Naive thymus-derived CD4-positive, alpha-beta T cell (primary cell): ENCODE measurements at regions not wholly inside any gene's neighbourhood (a gene's known extent, or its start where the extent isn't known, plus 50 kb on each side); places are given as distances from the start of the nearest gene placed in this dataset.

Source experiments
- ATAC-seq: fragments of 150-1000 bp; cut with Tn5 transposase; 2 replicates; pipeline ENCODE4 v1.10.0; 2021; ENCODE audit warnings: mild to moderate bottlenecking, moderate library complexity
- CTCF ChIA-PET: fragments of 350-600 bp; sonication (Branson Sonifier 250); formaldehyde crosslinking; loops from one replicate; lab custom pipeline; 2021; ENCODE audit warnings: antibody characterized with exemption; lab: Charles Lee
- POLR2A ChIA-PET: fragments of 350-600 bp; sonication (Branson Sonifier 250); formaldehyde crosslinking; loops from one replicate; lab custom pipeline; 2021; ENCODE audit warnings: antibody characterized with exemption, inconsistent platforms; lab: Charles Lee
- DNase-seq, 9 donors: peaks; one replicate each; pipeline versions ENCODE4 v3.0.0 to v3.0.0-alpha.2; 2020 to 2022; ENCODE audit warnings: mixed read lengths in 1 of 9
- H3K27ac ChIP-seq: one replicate; pipeline ENCODE4 v1.7.0; 2013; ENCODE audit warnings: mild to moderate bottlenecking, low read depth, low read length, moderate library complexity
- H3K27me3 ChIP-seq, 2 donors: one replicate each; pipeline ENCODE4 v1.7.0; 2013; ENCODE audit warnings: low read length in 2 of 2, mild to moderate bottlenecking in 2 of 2, moderate library complexity in 2 of 2; ENCODE audit not compliant: control insufficient read depth in 2 of 2, insufficient read depth in 2 of 2
- H3K36me3 ChIP-seq, 3 experiments: 1 replicate in 2 of 3; 2 replicates in 1 of 3; pipeline ENCODE4 v1.7.0; 2013; ENCODE audit warnings: low read length in 3 of 3, mild to moderate bottlenecking in 3 of 3, moderate library complexity in 1 of 3; ENCODE audit not compliant: insufficient read depth in 3 of 3, control insufficient read depth in 2 of 3
- H3K4me1 ChIP-seq, 2 donors: one replicate each; pipeline ENCODE4 v1.7.0; 2013; ENCODE audit warnings: low read length in 2 of 2, mild to moderate bottlenecking in 2 of 2, moderate library complexity in 1 of 2; ENCODE audit not compliant: control insufficient read depth in 2 of 2, insufficient read depth in 2 of 2
- H3K4me3 ChIP-seq: 2 replicates; pipeline ENCODE4 v1.7.0; 2013; ENCODE audit warnings: mild to moderate bottlenecking, low read length
- H3K9me3 ChIP-seq, 3 experiments: 1 replicate in 2 of 3; 2 replicates in 1 of 3; pipeline ENCODE4 v1.7.0; 2013; ENCODE audit warnings: low read length in 3 of 3; ENCODE audit not compliant: control insufficient read depth in 2 of 3
- H3K27ac Mint-ChIP-seq, 9 donors: one replicate each; pipeline ENCODE4 v1.8.0; 2020 to 2022; ENCODE audit warnings: mixed read lengths in 9 of 9, mild to moderate bottlenecking in 8 of 9, moderate library complexity in 5 of 9, inconsistent platforms in 2 of 9
- H3K27me3 Mint-ChIP-seq, 5 donors: one replicate each; pipeline ENCODE4 v1.8.0; 2021 to 2022; ENCODE audit warnings: mixed read lengths in 5 of 5, mild to moderate bottlenecking in 1 of 5
- H3K36me3 Mint-ChIP-seq, 5 donors: one replicate each; pipeline ENCODE4 v1.8.0; 2020 to 2022; ENCODE audit warnings: mixed read lengths in 5 of 5, mild to moderate bottlenecking in 3 of 5, inconsistent platforms in 1 of 5
- H3K4me1 Mint-ChIP-seq, 7 donors: one replicate each; pipeline ENCODE4 v1.8.0; 2020 to 2022; ENCODE audit warnings: mixed read lengths in 7 of 7, mild to moderate bottlenecking in 3 of 7, inconsistent platforms in 1 of 7
- H3K4me3 Mint-ChIP-seq, 10 donors: one replicate each; pipeline ENCODE4 v1.8.0; 2020 to 2022; ENCODE audit warnings: mild to moderate bottlenecking in 10 of 10, mixed read lengths in 10 of 10, moderate library complexity in 6 of 10, inconsistent platforms in 2 of 10
- H3K9me3 Mint-ChIP-seq, 11 donors: one replicate each; pipeline ENCODE4 v1.8.0; 2020 to 2022; ENCODE audit warnings: mixed read lengths in 11 of 11, mild to moderate bottlenecking in 4 of 11, inconsistent platforms in 1 of 11, moderate library complexity in 1 of 11
- intact Hi-C, 2 donors: fragments of 100-400 bp; cut with micrococcal nuclease; formaldehyde crosslinking; loops; one replicate each; pipeline ENCODE4 v1.15.1; 2023

DNA sequence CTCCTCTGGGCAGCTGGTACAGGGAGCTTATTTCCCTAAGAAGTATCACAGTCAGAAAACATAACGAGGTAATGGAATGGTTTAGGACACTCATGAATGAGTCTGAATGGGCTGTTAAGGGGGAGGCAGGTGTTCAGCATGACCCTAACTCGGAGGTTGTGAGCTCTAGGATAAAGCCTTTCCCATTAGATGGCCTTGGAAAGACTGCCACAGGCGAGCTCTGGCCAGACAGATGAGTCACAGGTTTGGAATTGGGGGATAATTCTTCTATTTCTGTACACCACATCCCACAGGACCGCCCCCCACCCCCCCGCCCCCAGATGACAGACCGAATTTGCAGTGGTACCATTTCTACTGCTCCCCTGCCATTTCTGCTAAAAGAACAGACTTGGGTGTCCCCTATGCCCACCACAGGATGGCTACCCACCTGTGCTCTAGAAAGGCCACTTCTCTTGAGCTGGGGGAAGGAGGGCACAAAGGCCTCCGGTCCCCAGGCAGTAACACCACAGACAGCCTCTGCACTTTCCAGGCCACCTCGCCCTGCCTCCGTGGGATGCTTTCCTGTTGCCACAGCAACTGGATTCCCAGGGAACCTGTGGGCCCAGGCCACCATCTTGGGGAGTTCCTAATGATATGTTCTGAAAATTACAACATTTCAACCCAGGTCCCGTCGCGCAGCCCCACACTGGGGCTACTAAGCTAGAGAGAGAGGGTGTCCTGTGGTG, 76.7 kb downstream of the TRIM29 start:
- CTCF ChIA-PET = no interaction called here
- peaks cover 0 to 34% (median 18%) of the 10 kb centered on the region in 5 donors for H3K27me3 Mint-ChIP-seq

GRCh38 chr11:120060512-120060911, 77.4 kb downstream of the TRIM29 start:
- Histone ChIP-seq H3K4me1 (no peaks in the 10 kb centered on the region), H3K27ac (no peak overlapping the region), H3K4me3 (no peak overlapping the region), H3K36me3 (no peaks in the 10 kb centered on the region), H3K9me3 (no peaks in the 10 kb centered on the region), H3K27me3 (no peaks in the 10 kb centered on the region)
- H3K36me3 Mint-ChIP-seq = no peaks in the 10 kb centered on the region
- ATAC-seq (no peak), DNase-seq (no peak)
- no peak overlapping the region for H3K27ac Mint-ChIP-seq
- ChIA-PET CTCF (no interaction called here), POLR2A (no interaction called here)
- intact Hi-C loops = no loop called here
- no peaks in the 10 kb centered on the region for H3K4me1 Mint-ChIP-seq
- peaks cover 0 to 35% (median 14%) of the 10 kb centered on the region in 5 donors for H3K27me3 Mint-ChIP-seq
- H3K4me3 Mint-ChIP-seq = no peak overlapping the region
- H3K9me3 Mint-ChIP-seq = peaks cover 0 to 1% (median 0%) of the 10 kb centered on the region in 11 donors

More for the DNA sequence above, 76.7 kb downstream of the TRIM29 start:
- H3K9me3 Mint-ChIP-seq = peaks cover 0 to 1% (median 0%) of the 10 kb centered on the region in 11 donors
- ATAC-seq = no peak
- Histone ChIP-seq H3K4me3 (no peak overlapping the region), H3K36me3 (no peaks in the 10 kb centered on the region), H3K4me1 (no peaks in the 10 kb centered on the region), H3K9me3 (no peaks in the 10 kb centered on the region), H3K27me3 (no peaks in the 10 kb centered on the region), H3K27ac (no peak overlapping the region)
- H3K4me1 Mint-ChIP-seq = no peaks in the 10 kb centered on the region
- DNase-seq = no peak
- H3K36me3 Mint-ChIP-seq = no peaks in the 10 kb centered on the region
- H3K4me3 Mint-ChIP-seq = no peak overlapping the region
- POLR2A ChIA-PET = no interaction called here
- intact Hi-C loops = no loop called here
- H3K27ac Mint-ChIP-seq = no peak overlapping the region

GRCh38 chr11:120058931-120059330, 79.0 kb downstream of the TRIM29 start:
- ATAC-seq = no peak
- no peaks in the 10 kb centered on the region for H3K4me1 ChIP-seq
- peaks cover 0 to 29% (median 10%) of the 10 kb centered on the region in 5 donors for H3K27me3 Mint-ChIP-seq
- no peak overlapping the region for H3K4me3 Mint-ChIP-seq
- no peaks in the 10 kb centered on the region for H3K36me3 ChIP-seq
- no peaks in the 10 kb centered on the region for H3K27me3 ChIP-seq
- H3K36me3 Mint-ChIP-seq = no peaks in the 10 kb centered on the region
- no peak for DNase-seq
- intact Hi-C loops = no loop called here
- ChIA-PET POLR2A (no interaction called here), CTCF (no interaction called here)
- H3K27ac ChIP-seq = no peak overlapping the region
- H3K9me3 Mint-ChIP-seq = peaks cover 0 to 1% (median 0%) of the 10 kb centered on the region in 11 donors
- no peak overlapping the region for H3K27ac Mint-ChIP-seq
- H3K4me1 Mint-ChIP-seq = no peaks in the 10 kb centered on the region
- H3K4me3 ChIP-seq = no peak overlapping the region
- H3K9me3 ChIP-seq = no peaks in the 10 kb centered on the region

DNA sequence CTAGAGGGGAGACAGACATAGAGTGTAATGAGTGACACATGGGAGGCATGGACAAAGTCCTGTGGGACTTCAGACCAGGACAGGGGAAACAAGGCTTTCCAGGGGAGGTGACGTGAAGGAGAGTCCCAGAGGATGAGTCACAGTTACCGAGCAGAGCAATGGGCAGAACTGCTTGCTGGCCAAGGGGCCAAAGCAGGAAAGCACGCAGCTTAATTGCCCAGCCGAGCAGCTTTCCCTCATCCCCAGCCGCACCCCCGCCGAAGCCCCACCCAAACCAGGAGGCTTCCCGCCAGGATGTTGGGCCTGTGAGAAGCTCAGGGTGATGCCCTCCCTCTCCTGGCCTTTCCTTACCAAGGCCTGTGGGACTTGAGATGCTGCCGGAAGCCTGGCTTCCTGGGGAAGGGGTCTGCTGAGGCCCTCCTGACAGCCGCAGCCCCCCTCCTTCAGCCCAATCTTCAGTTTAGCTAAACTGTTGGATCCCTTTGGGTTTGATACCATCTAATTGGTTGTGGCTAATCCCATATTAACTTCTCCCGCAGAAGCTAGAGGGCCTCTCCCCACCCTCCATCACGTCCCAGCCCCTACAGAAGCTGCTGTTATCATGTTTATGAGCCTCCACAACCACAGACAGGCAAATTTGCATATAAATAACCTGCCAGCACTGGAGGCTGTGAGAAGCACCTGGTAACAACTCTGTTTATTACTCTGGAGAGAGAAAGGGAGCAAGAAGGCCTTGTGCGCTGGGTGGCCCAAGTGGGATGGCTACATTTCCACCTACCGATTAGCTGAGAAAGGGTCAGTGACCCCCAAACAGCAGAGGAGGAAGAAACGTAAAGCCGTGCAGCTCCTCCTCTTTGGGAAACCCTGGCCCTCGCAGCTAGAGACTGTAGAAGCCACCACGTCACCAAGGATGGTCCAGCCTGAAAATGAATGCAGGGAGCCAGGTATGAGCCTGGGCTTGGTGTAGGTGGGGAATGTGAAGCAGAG, 80.0 kb downstream of the TRIM29 start:
- ChIA-PET POLR2A (no interaction called here), CTCF (interaction anchor here (1.0 kb wide), 1 partner anchor 13 kb away, joined by 4 read pairs; no protein-coding TSS in a partner anchor)
- H3K9me3 ChIP-seq = no peaks in the 10 kb centered on the region
- ATAC-seq = no peak
- no peaks in the 10 kb centered on the region for H3K4me1 ChIP-seq
- peaks cover 0 to 31% (median 16%) of the 10 kb centered on the region in 5 donors for H3K27me3 Mint-ChIP-seq
- no peak overlapping the region for H3K27ac ChIP-seq
- no peak overlapping the region for H3K4me3 Mint-ChIP-seq
- H3K27ac Mint-ChIP-seq = no peak overlapping the region
- peaks cover 0 to 1% (median 0%) of the 10 kb centered on the region in 11 donors for H3K9me3 Mint-ChIP-seq
- H3K36me3 Mint-ChIP-seq = no peaks in the 10 kb centered on the region
- no peak overlapping the region for H3K4me3 ChIP-seq
- no peak for DNase-seq
- H3K27me3 ChIP-seq = no peaks in the 10 kb centered on the region
- no peaks in the 10 kb centered on the region for H3K36me3 ChIP-seq
- intact Hi-C loops = no loop called here
- H3K4me1 Mint-ChIP-seq = no peaks in the 10 kb centered on the region

DNA sequence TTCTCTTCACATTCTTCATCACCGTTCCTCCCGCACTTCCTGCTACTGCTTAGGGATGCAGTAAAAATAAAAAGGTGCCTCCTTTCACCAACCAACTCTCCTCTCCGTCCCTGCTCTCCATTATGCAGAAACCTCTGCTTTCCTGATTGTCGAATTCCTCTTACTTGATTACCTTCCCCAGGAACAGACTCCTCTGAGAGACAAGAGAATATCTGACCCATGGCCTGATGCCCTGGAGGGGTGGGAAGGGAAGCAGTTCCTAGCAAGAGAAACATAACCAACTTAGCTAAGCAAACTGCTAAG, 80.9 kb downstream of the TRIM29 start:
- intact Hi-C loops = no loop called here
- ChIA-PET POLR2A (no interaction called here), CTCF (no interaction called here)
- no peaks in the 10 kb centered on the region for H3K27me3 ChIP-seq
- H3K27me3 Mint-ChIP-seq = peaks cover 0 to 37% (median 25%) of the 10 kb centered on the region in 5 donors
- H3K4me1 Mint-ChIP-seq = no peaks in the 10 kb centered on the region
- H3K9me3 ChIP-seq = no peaks in the 10 kb centered on the region
- H3K27ac ChIP-seq = no peak overlapping the region
- DNase-seq = no peak
- no peaks in the 10 kb centered on the region for H3K36me3 ChIP-seq
- no peak overlapping the region for H3K27ac Mint-ChIP-seq
- no peak for ATAC-seq
- no peaks in the 10 kb centered on the region for H3K36me3 Mint-ChIP-seq
- H3K4me3 Mint-ChIP-seq = no peak overlapping the region
- H3K9me3 Mint-ChIP-seq = peaks cover 0 to 1% (median 0%) of the 10 kb centered on the region in 11 donors
- no peaks in the 10 kb centered on the region for H3K4me1 ChIP-seq
- H3K4me3 ChIP-seq = no peak overlapping the region

- Mint-ChIP-seq H3K4me1 (no peaks in the 10 kb centered on the region), H3K27ac (no peak overlapping the region), H3K36me3 (no peaks in the 10 kb centered on the region), H3K27me3 (peaks cover 5 to 34% (median 25%) of the 10 kb centered on the region in 5 donors), H3K9me3 (peaks cover 0 to 1% (median 0%) of the 10 kb centered on the region in 11 donors), H3K4me3 (no peak overlapping the region)
- intact Hi-C loops = no loop called here
- CTCF ChIA-PET = no interaction called here
- H3K4me3 ChIP-seq = no peak overlapping the region
- H3K4me1 ChIP-seq = no peaks in the 10 kb centered on the region
- no peaks in the 10 kb centered on the region for H3K9me3 ChIP-seq
- ATAC-seq (no peak), DNase-seq (no peak)
- H3K27ac ChIP-seq = no peak overlapping the region
- no peaks in the 10 kb centered on the region for H3K36me3 ChIP-seq
- POLR2A ChIA-PET = no interaction called here
- H3K27me3 ChIP-seq = no peaks in the 10 kb centered on the region
Measured at GRCh38 chr11:120056301-120057027, 81.4 kb downstream of the TRIM29 start.
